ENCODE measurements at regions not wholly inside any gene's neighbourhood (a gene's known extent, or its start where the extent isn't known, plus 50 kb on each side); places are given as distances from the start of the nearest gene placed in this dataset.

- Mint-ChIP-seq H3K4me1 (peaks cover 11% of the 10 kb centered on the region), H3K9me3 (no peaks in the 10 kb centered on the region), H3K4me3 (no peak overlapping the region), H3K27me3 (peaks cover 15% of the 10 kb centered on the region), H3K27ac (no peak overlapping the region), H3K36me3 (ENCODE audit: low read depth) (no peaks in the 10 kb centered on the region)
- POLR2A ChIA-PET: no interaction called here
- CTCF ChIA-PET: no interaction called here
- no peak for DNase-seq
These were observed 208.7 kb downstream of the LACC1 start for GRCh38 chr13:44088411-44088810.

- CTCF ChIA-PET: no interaction called here
- H3K27ac Mint-ChIP-seq: no peak overlapping the region
- H3K27me3 Mint-ChIP-seq: peaks cover 15% of the 10 kb centered on the region
- POLR2A ChIA-PET: no interaction called here
- H3K4me3 Mint-ChIP-seq: no peak overlapping the region
- DNase-seq: no peak
- H3K9me3 Mint-ChIP-seq: no peaks in the 10 kb centered on the region
- peaks cover 11% of the 10 kb centered on the region for H3K4me1 Mint-ChIP-seq
- no peaks in the 10 kb centered on the region for H3K36me3 Mint-ChIP-seq (ENCODE audit: low read depth)
These were observed 209.3 kb downstream of the LACC1 start for GRCh38 chr13:44088991-44089413.

- H3K27me3 Mint-ChIP-seq: peaks cover 15% of the 10 kb centered on the region
- H3K27ac Mint-ChIP-seq: no peak overlapping the region
- DNase-seq: no peak
- no peak overlapping the region for H3K4me3 Mint-ChIP-seq
- POLR2A ChIA-PET: no interaction called here
- no peaks in the 10 kb centered on the region for H3K36me3 Mint-ChIP-seq (ENCODE audit: low read depth)
- H3K9me3 Mint-ChIP-seq: no peaks in the 10 kb centered on the region
- H3K4me1 Mint-ChIP-seq: peaks cover 11% of the 10 kb centered on the region
- CTCF ChIA-PET: no interaction called here
These were observed 209.7 kb downstream of the LACC1 start for GRCh38 chr13:44089452-44089851.

- DNase-seq: no peak
- ChIA-PET POLR2A (no interaction called here), CTCF (no interaction called here)
- Mint-ChIP-seq H3K36me3 (ENCODE audit: low read depth) (no peaks in the 10 kb centered on the region), H3K4me1 (peaks cover 11% of the 10 kb centered on the region), H3K4me3 (no peak overlapping the region), H3K9me3 (no peaks in the 10 kb centered on the region), H3K27me3 (peaks cover 14% of the 10 kb centered on the region), H3K27ac (no peak overlapping the region)
These were observed 212.6 kb downstream of the LACC1 start for GRCh38 chr13:44092078-44092970.

GRCh38 chr13:44093607-44094564, 214.2 kb downstream of the LACC1 start:
- DNase-seq: no peak
- Mint-ChIP-seq H3K4me3 (no peak overlapping the region), H3K27me3 (peaks cover 5% of the 10 kb centered on the region), H3K27ac (no peak overlapping the region), H3K9me3 (no peaks in the 10 kb centered on the region), H3K36me3 (ENCODE audit: low read depth) (no peaks in the 10 kb centered on the region), H3K4me1 (peaks cover 9% of the 10 kb centered on the region)
- ChIA-PET CTCF (no interaction called here), POLR2A (no interaction called here)

GRCh38 chr13:44096901-44097300, 217.2 kb downstream of the LACC1 start:
- Mint-ChIP-seq H3K27me3 (peaks cover 15% of the 10 kb centered on the region), H3K4me3 (no peak overlapping the region), H3K4me1 (no peaks in the 10 kb centered on the region), H3K36me3 (ENCODE audit: low read depth) (no peaks in the 10 kb centered on the region), H3K9me3 (no peaks in the 10 kb centered on the region), H3K27ac (no peak overlapping the region)
- POLR2A ChIA-PET: no interaction called here
- CTCF ChIA-PET: no interaction called here
- DNase-seq: no peak

GRCh38 chr13:44098559-44098958, 218.9 kb downstream of the LACC1 start:
- H3K27ac Mint-ChIP-seq: no peak overlapping the region
- no peak for DNase-seq
- no peaks in the 10 kb centered on the region for H3K36me3 Mint-ChIP-seq (ENCODE audit: low read depth)
- peaks cover 19% of the 10 kb centered on the region for H3K27me3 Mint-ChIP-seq
- H3K9me3 Mint-ChIP-seq: no peaks in the 10 kb centered on the region
- H3K4me3 Mint-ChIP-seq: no peak overlapping the region
- H3K4me1 Mint-ChIP-seq: no peaks in the 10 kb centered on the region
- CTCF ChIA-PET: no interaction called here
- POLR2A ChIA-PET: no interaction called here

- Mint-ChIP-seq H3K4me1 (no peaks in the 10 kb centered on the region), H3K27me3 (peaks cover 25% of the 10 kb centered on the region), H3K9me3 (no peaks in the 10 kb centered on the region), H3K36me3 (ENCODE audit: low read depth) (no peaks in the 10 kb centered on the region), H3K27ac (no peak overlapping the region), H3K4me3 (no peak overlapping the region)
- no peak for DNase-seq
- CTCF ChIA-PET: no interaction called here
- POLR2A ChIA-PET: no interaction called here
These were observed 221.8 kb downstream of the LACC1 start for GRCh38 chr13:44101347-44102083.

- H3K4me3 Mint-ChIP-seq: no peak overlapping the region
- no peak overlapping the region for H3K27ac Mint-ChIP-seq
These were observed 223.9 kb downstream of the LACC1 start for GRCh38 chr13:44103429-44104196.

GRCh38 chr13:44104197-44104490, 224.4 kb downstream of the LACC1 start:
- Mint-ChIP-seq H3K36me3 (ENCODE audit: low read depth) (no peaks in the 10 kb centered on the region), H3K27me3 (peaks cover 22% of the 10 kb centered on the region), H3K4me3 (no peak overlapping the region), H3K4me1 (no peaks in the 10 kb centered on the region), H3K9me3 (no peaks in the 10 kb centered on the region), H3K27ac (no peak overlapping the region)
- ChIA-PET POLR2A (no interaction called here), CTCF (no interaction called here)
- no peak for DNase-seq

More at GRCh38 chr13:44103429-44104196, 223.9 kb downstream of the LACC1 start:
- no peaks in the 10 kb centered on the region for H3K9me3 Mint-ChIP-seq
- H3K36me3 Mint-ChIP-seq (ENCODE audit: low read depth): no peaks in the 10 kb centered on the region
- POLR2A ChIA-PET: no interaction called here
- DNase-seq: no peak
- peaks cover 24% of the 10 kb centered on the region for H3K27me3 Mint-ChIP-seq
- H3K4me1 Mint-ChIP-seq: no peaks in the 10 kb centered on the region
- CTCF ChIA-PET: no interaction called here

- Mint-ChIP-seq H3K27ac (no peak overlapping the region), H3K36me3 (ENCODE audit: low read depth) (no peaks in the 10 kb centered on the region), H3K4me3 (no peak overlapping the region), H3K4me1 (no peaks in the 10 kb centered on the region), H3K9me3 (no peaks in the 10 kb centered on the region), H3K27me3 (peaks cover 17% of the 10 kb centered on the region)
- ChIA-PET POLR2A (no interaction called here), CTCF (no interaction called here)
- no peak for DNase-seq
These were observed 225.3 kb downstream of the LACC1 start for GRCh38 chr13:44104969-44105368.

GRCh38 chr13:44106266-44107152, 226.8 kb downstream of the LACC1 start:
- no peak for DNase-seq
- Mint-ChIP-seq H3K9me3 (no peaks in the 10 kb centered on the region), H3K4me3 (no peak overlapping the region), H3K27ac (no peak overlapping the region), H3K27me3 (peaks cover 12% of the 10 kb centered on the region), H3K36me3 (ENCODE audit: low read depth) (no peaks in the 10 kb centered on the region), H3K4me1 (no peaks in the 10 kb centered on the region)
- ChIA-PET CTCF (no interaction called here), POLR2A (interaction anchor here (0.6 kb wide), 1 partner anchor 1262 kb away, joined by 3 read pairs; no protein-coding TSS in a partner anchor)

All from activated CD4-positive, alpha-beta memory T cell treated with anti-CD3 and anti-CD28 coated beads, Interleukin-2, amount 10 ng/mL, durations not matched to agents 7 days and 5 days (primary cell).